K562 (cell line): ENCODE measurements at regions not wholly inside any gene's neighbourhood (a gene's known extent, or its start where the extent isn't known, plus 50 kb on each side); places are given as distances from the start of the nearest gene placed in this dataset.

ENCODE experiments used
- HNRNPUL1 ChIP-seq: fragments of 200-400 bp; formaldehyde crosslinking; IDR thresholded peaks from 2 replicates; pipeline ENCODE4 v1.6.1; 2017; ENCODE audit warnings: low read length
- KAT2B ChIP-seq: IDR thresholded peaks from one replicate; pipeline ENCODE4 v1.6.1; 2012; ENCODE audit warnings: low read depth, mild to moderate bottlenecking, control low read depth, inconsistent platforms, low read length, moderate library complexity
- KDM5B ChIP-seq: fragments of 200-600 bp; sonication (generic); IDR thresholded peaks from 2 replicates; pipeline ENCODE4 v1.6.1; 2012; ENCODE audit warnings: low read depth, mild to moderate bottlenecking, moderate library complexity, low read length, control low read depth, inconsistent platforms; ENCODE audit not compliant: insufficient replicate concordance
- NR4A1 ChIP-seq, 2 experiments: fragments of 250-450 bp in 1 of 2; fragments of 450-650 bp in 1 of 2; sonication (Bioruptor Pico) in 1 of 2; IDR thresholded peaks; 2 replicates each; pipeline versions ENCODE4 v1.4.0 to v1.6.1; 2016 to 2020; ENCODE audit warnings: mild to moderate bottlenecking in 2 of 2, missing compliant biosample characterization in 1 of 2, missing genetic modification characterization in 1 of 2, moderate library complexity in 1 of 2
- RAD21 ChIP-seq, 2 experiments: fragments of 250-450 bp in 1 of 2; fragments of 450-650 bp in 1 of 2; sonication (Bioruptor Pico) in 1 of 2; formaldehyde crosslinking in 1 of 2; IDR thresholded peaks in 1 of 2; conservative IDR thresholded peaks in 1 of 2; 2 replicates each; pipeline versions ENCODE4 v1.4.0 to v1.8.0; 2020 to 2022; ENCODE audit warnings: mild to moderate bottlenecking in 2 of 2, moderate library complexity in 1 of 2
- REST ChIP-seq, 2 experiments: fragments of 450-650 bp; formaldehyde crosslinking in 1 of 2; IDR thresholded peaks; 2 replicates each; pipeline versions ENCODE4 v1.4.0 to v1.6.1; 2014 to 2020; ENCODE audit warnings: mild to moderate bottlenecking in 2 of 2, borderline replicate concordance in 1 of 2, low read depth in 1 of 2
- TBP ChIP-seq: optimal IDR thresholded peaks from 2 replicates; pipeline ENCODE3; 2011; ENCODE audit warnings: low read depth, low read length, improper control_type of control experiment
- ZC3H8 ChIP-seq: fragments of 450-650 bp; IDR thresholded peaks from 2 replicates; pipeline ENCODE4 v1.6.1; 2017
- ZNF174 ChIP-seq: fragments of 250-450 bp; sonication (Bioruptor Pico); IDR thresholded peaks from 2 replicates; pipeline ENCODE4 v1.4.0; 2020; ENCODE audit warnings: mild to moderate bottlenecking
- TF ChIP-seq, protein P1 (sequence below): sonication (generic); formaldehyde crosslinking; IDR thresholded peaks from 2 replicates; pipeline ENCODE4 v1.8.1; 2022; ENCODE audit warnings: missing genetic modification reagents

DNA sequence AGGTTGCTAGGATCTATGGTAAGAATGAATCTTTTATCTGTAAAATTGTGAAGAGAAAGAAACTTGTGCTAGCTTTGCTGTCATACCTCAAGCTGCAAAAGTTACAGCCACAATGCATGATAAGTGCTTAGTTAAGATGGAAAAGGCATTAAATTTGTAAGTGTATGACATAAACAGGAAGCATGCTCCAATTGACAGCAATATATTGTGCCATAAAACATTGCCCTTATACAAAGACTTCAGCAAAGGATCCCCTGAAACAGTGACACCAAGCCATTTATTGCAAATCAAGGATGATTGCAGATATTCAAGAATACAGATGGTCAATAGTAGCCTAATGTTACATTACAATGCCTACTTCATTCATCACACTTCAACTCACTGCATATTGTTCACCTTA lies 283.1 kb downstream of the CPS1 start:
- TF ChIP-seq ZNF174 (CRISPR knock-in tag) = no peak
- no peak for TF ChIP-seq RAD21 (CRISPR knock-in tag; conservative IDR thresholded peaks at IDR 0.05 in 1 of 2, IDR thresholded peaks at IDR 0.05 in 1 of 2)
- no peak for TF ChIP-seq REST (IDR thresholded peaks at IDR 0.05; ENCODE audit: borderline replicate concordance)
- TF ChIP-seq REST (CRISPR knock-in tag; IDR thresholded peaks at IDR 0.05; ENCODE audit: low read depth) = no peak
- TF ChIP-seq ZC3H8 = no peak
- TF ChIP-seq TBP = no peak
- TF ChIP-seq NR4A1 (CRISPR knock-in tag; IDR thresholded peaks at IDR 0.05) = no peak
- no peak for TF ChIP-seq NR4A1 (tag; IDR thresholded peaks at IDR 0.05)
- TF ChIP-seq, protein P1, sequence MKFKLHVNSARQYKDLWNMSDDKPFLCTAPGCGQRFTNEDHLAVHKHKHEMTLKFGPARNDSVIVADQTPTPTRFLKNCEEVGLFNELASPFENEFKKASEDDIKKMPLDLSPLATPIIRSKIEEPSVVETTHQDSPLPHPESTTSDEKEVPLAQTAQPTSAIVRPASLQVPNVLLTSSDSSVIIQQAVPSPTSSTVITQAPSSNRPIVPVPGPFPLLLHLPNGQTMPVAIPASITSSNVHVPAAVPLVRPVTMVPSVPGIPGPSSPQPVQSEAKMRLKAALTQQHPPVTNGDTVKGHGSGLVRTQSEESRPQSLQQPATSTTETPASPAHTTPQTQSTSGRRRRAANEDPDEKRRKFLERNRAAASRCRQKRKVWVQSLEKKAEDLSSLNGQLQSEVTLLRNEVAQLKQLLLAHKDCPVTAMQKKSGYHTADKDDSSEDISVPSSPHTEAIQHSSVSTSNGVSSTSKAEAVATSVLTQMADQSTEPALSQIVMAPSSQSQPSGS (CRISPR knock-in tag) = no peak
- TF ChIP-seq KAT2B = no peak
- no peak for TF ChIP-seq HNRNPUL1
- no peak for TF ChIP-seq KDM5B
